Panc1 (cell line): ENCODE measurements at regions not wholly inside any gene's neighbourhood (a gene's known extent, or its start where the extent isn't known, plus 50 kb on each side); places are given as distances from the start of the nearest gene placed in this dataset.

ENCODE experiments used
- ATAC-seq: fragments of 200-7000 bp; cut with Tn5 transposase; 2 replicates; pipeline ENCODE4 v1.9.1; 2020; ENCODE audit warnings: mild to moderate bottlenecking, moderate library complexity
- BruUV-seq: library from RNA; stranded (reverse); fragments of 400-500 nt; replicated peaks from 2 replicates; lab custom pipeline; 2021; lab: Mats Ljungman, UMichigan
- CTCF ChIA-PET: fragments of 300-600 bp; sonication (Branson Sonifier 250); formaldehyde crosslinking; loops from one replicate; lab custom pipeline; 2022; ENCODE audit warnings: antibody characterized with exemption; lab: Charles Lee
- POLR2A ChIA-PET: fragments of 300-600 bp; sonication (Branson Sonifier 250); formaldehyde crosslinking; loops from one replicate; lab custom pipeline; 2022; ENCODE audit warnings: antibody characterized with exemption; lab: Charles Lee
- DNase-seq: peaks from one replicate; pipeline ENCODE4 v3.0.0-alpha.2; 2010; ENCODE audit warnings: low read depth, low spot score
- H3K27ac ChIP-seq: 2 replicates; pipeline ENCODE4 v1.5.1; 2011; ENCODE audit warnings: mild to moderate bottlenecking, low read length, inconsistent platforms
- H3K27me3 ChIP-seq: fragments of 200-500 bp; sonication (Bioruptor generic); 2 replicates; pipeline ENCODE4 v1.6.0; 2014; ENCODE audit warnings: low read length, inconsistent platforms; ENCODE audit not compliant: control insufficient read depth, insufficient read depth
- H3K36me3 ChIP-seq: fragments of 200-500 bp; sonication (Bioruptor generic); 2 replicates; pipeline ENCODE4 v1.5.1; 2014; ENCODE audit warnings: inconsistent platforms, mild to moderate bottlenecking, low read length, moderate library complexity; ENCODE audit not compliant: control insufficient read depth, insufficient read depth
- H3K4me1 ChIP-seq: 2 replicates; pipeline ENCODE4 v1.5.1; 2011; ENCODE audit warnings: inconsistent platforms, mild to moderate bottlenecking, low read length, moderate library complexity; ENCODE audit not compliant: control insufficient read depth, insufficient read depth
- H3K4me3 ChIP-seq, 2 experiments: 2 replicates each; pipeline ENCODE4 v1.5.1; 2011 to 2012; ENCODE audit warnings: low read depth in 2 of 2, low read length in 2 of 2, mild to moderate bottlenecking in 2 of 2, inconsistent platforms in 1 of 2, moderate library complexity in 1 of 2
- H3K9me3 ChIP-seq: fragments of 200-500 bp; sonication (Bioruptor generic); 2 replicates; pipeline ENCODE4 v1.5.1; 2014; ENCODE audit warnings: low read depth, mild to moderate bottlenecking, inconsistent platforms, low read length, moderate library complexity; ENCODE audit not compliant: control insufficient read depth, insufficient read depth
- CTCF ChIP-seq: fragments of 450-650 bp; IDR thresholded peaks from 2 replicates; pipeline ENCODE4 v1.5.1; 2017; ENCODE audit warnings: mild to moderate bottlenecking
- POLR2AphosphoS5 ChIP-seq: IDR thresholded peaks from 2 replicates; pipeline ENCODE4 v1.6.1; 2012; ENCODE audit warnings: mild to moderate bottlenecking, low read depth, low read length, moderate library complexity
- SIN3A ChIP-seq: IDR thresholded peaks from 2 replicates; pipeline ENCODE4 v1.6.1; 2012; ENCODE audit warnings: low read depth, mild to moderate bottlenecking, low read length, moderate library complexity, borderline replicate concordance; ENCODE audit not compliant: insufficient read depth
- TCF7L2 ChIP-seq: IDR thresholded peaks from 2 replicates; pipeline ENCODE4 v1.6.1; 2011; ENCODE audit warnings: mild to moderate bottlenecking, low read depth, low read length, inconsistent platforms
- in situ Hi-C: cut with HindIII; loops from 2 replicates; pipeline ENCODE4 v1.10.0; 2016; ENCODE audit warnings: low sequenced_read_pairs, low pct_unique_long_range_greater_than_20kb
- intact Hi-C: fragments of 100-400 bp; cut with micrococcal nuclease; formaldehyde crosslinking; loops from one replicate; pipeline ENCODE4 v1.10.0; 2022; ENCODE audit not compliant: unreplicated experiment
- TF ChIP-seq, protein P1 (sequence below), 2 experiments: IDR thresholded peaks; 2 replicates each; pipeline ENCODE4 v1.6.1; 2011 to 2012; ENCODE audit warnings: low read depth in 2 of 2, control low read depth in 1 of 2, low read length in 1 of 2, mild to moderate bottlenecking in 1 of 2, moderate library complexity in 1 of 2; ENCODE audit not compliant: insufficient read depth in 1 of 2

DNA sequence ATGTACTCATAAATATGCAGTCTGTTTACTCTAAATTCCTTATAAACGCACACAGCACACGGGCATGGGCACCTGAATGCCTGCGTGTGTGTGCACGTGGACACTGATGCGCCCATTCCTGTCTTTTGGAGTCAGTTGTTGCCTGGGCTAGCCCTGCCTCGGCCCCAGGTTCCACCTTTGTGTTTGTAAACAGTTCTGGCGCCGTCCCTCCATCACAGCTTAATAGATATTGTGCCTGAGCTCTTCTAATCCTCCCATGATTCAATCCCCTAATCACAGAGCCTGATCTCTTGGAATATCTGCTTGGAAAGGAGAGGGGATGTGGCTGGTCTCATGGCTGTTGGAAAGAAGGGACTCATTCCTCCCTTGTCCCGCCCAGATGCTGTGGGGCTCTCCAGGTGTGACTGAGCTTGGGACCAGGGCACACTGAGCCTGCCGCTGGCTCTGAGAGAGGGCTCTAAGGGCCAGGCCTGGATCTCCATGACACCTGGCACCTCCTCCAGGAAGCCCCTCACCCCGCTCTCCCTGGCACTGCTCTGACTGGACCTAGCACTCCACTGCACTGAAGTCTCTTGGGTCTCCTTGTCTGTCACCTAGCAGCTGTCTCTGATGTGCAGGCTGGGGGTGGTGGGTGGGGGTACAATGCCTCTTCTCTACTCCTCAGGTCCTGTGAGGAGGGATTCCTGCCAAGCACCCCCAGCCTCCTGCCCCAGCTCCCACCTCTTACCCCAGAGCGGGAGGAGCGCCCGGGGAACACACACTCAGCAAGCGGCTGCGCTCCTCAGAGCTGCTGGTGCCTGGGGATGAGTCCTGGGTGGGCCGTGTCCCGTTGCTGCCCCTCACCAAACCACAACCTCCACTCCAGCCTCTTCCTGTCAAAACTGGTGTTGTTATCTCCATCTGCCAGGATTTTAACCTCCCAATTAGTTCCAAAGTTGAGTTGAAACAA lies 181.3 kb downstream of the INHBB start:
- in situ Hi-C loops = no loop called here

GRCh38 chr2:120528051-120528692 lies 182.2 kb downstream of the INHBB start:
- Histone ChIP-seq H3K27ac (no peak overlapping the region), H3K36me3 (no peaks in the 10 kb centered on the region), H3K27me3 (no peaks in the 10 kb centered on the region; the same call in 1 of the 2 replicates), H3K4me1 (no peaks in the 10 kb centered on the region), H3K9me3 (no peaks in the 10 kb centered on the region), H3K4me3 (no peak overlapping the region)
- ChIA-PET CTCF (no interaction called here), POLR2A (no interaction called here)
- TF ChIP-seq TCF7L2 = no peak
- TF ChIP-seq POLR2AphosphoS5 = no peak
- TF ChIP-seq CTCF = no peak
- TF ChIP-seq SIN3A = no peak
- TF ChIP-seq, protein P1, sequence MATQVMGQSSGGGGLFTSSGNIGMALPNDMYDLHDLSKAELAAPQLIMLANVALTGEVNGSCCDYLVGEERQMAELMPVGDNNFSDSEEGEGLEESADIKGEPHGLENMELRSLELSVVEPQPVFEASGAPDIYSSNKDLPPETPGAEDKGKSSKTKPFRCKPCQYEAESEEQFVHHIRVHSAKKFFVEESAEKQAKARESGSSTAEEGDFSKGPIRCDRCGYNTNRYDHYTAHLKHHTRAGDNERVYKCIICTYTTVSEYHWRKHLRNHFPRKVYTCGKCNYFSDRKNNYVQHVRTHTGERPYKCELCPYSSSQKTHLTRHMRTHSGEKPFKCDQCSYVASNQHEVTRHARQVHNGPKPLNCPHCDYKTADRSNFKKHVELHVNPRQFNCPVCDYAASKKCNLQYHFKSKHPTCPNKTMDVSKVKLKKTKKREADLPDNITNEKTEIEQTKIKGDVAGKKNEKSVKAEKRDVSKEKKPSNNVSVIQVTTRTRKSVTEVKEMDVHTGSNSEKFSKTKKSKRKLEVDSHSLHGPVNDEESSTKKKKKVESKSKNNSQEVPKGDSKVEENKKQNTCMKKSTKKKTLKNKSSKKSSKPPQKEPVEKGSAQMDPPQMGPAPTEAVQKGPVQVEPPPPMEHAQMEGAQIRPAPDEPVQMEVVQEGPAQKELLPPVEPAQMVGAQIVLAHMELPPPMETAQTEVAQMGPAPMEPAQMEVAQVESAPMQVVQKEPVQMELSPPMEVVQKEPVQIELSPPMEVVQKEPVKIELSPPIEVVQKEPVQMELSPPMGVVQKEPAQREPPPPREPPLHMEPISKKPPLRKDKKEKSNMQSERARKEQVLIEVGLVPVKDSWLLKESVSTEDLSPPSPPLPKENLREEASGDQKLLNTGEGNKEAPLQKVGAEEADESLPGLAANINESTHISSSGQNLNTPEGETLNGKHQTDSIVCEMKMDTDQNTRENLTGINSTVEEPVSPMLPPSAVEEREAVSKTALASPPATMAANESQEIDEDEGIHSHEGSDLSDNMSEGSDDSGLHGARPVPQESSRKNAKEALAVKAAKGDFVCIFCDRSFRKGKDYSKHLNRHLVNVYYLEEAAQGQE (IDR thresholded peaks at IDR 0.05; ENCODE audit: insufficient read depth in 1 of 2, low read depth in 2 of 2, low read length in 1 of 2) = no peak
- no TSS peak for BruUV-seq
- DNase-seq = no peak
- intact Hi-C loops (no loop called here), in situ Hi-C loops (no loop called here)
- no peak for ATAC-seq

More for the DNA sequence above, 181.3 kb downstream of the INHBB start:
- Histone ChIP-seq H3K4me1 (no peaks in the 10 kb centered on the region), H3K36me3 (no peaks in the 10 kb centered on the region), H3K9me3 (no peaks in the 10 kb centered on the region), H3K27ac (no peak overlapping the region), H3K27me3 (no peaks in the 10 kb centered on the region; the same call in 1 of the 2 replicates), H3K4me3 (no peak overlapping the region)
- ATAC-seq = no peak
- TF ChIP-seq, protein P1 (IDR thresholded peaks at IDR 0.05; ENCODE audit: insufficient read depth in 1 of 2, low read depth in 2 of 2, low read length in 1 of 2) = no peak
- no peak for TF ChIP-seq CTCF
- TF ChIP-seq TCF7L2 = no peak
- TF ChIP-seq POLR2AphosphoS5 = no peak
- no peak for DNase-seq
- intact Hi-C loops = no loop called here
- POLR2A ChIA-PET = no interaction called here
- CTCF ChIA-PET = no interaction called here
- no TSS peak for BruUV-seq
